Common myeloid progenitor, CD34-positive (primary cell): ENCODE measurements at regions not wholly inside any gene's neighbourhood (a gene's known extent, or its start where the extent isn't known, plus 50 kb on each side); places are given as distances from the start of the nearest gene placed in this dataset.

Experiments
- CTCF ChIA-PET: fragments of 350-600 bp; sonication (Branson Sonifier 250); formaldehyde crosslinking; loops from one replicate; lab custom pipeline; 2021; ENCODE audit warnings: antibody characterized with exemption; lab: Charles Lee
- POLR2A ChIA-PET: fragments of 350-600 bp; sonication (Branson Sonifier 250); formaldehyde crosslinking; loops from one replicate; lab custom pipeline; 2021; ENCODE audit warnings: antibody characterized with exemption; lab: Charles Lee
- DNase-seq, 3 donors: peaks; one replicate each; pipeline versions ENCODE4 v3.0.0 to v3.0.0-alpha.2; 2013
- H3K27ac ChIP-seq, 2 experiments: 1 replicate in 1 of 2; 2 replicates in 1 of 2; pipeline ENCODE4 v1.7.0; 2013; ENCODE audit warnings: inconsistent platforms in 2 of 2, low read length in 2 of 2, mild to moderate bottlenecking in 2 of 2, low read depth in 1 of 2, moderate library complexity in 1 of 2; ENCODE audit not compliant: severe bottlenecking in 2 of 2, insufficient read depth in 1 of 2, poor library complexity in 1 of 2
- H3K27me3 ChIP-seq, 5 experiments: replicated peaks in 2 of 5; 1 replicate in 3 of 5; 2 replicates in 2 of 5; pipeline versions ENCODE4 v1.6.1 to v1.7.0; 2013; ENCODE audit warnings: low read length in 4 of 5, mild to moderate bottlenecking in 2 of 5, moderate library complexity in 2 of 5, inconsistent platforms in 1 of 5; ENCODE audit not compliant: insufficient read depth in 5 of 5, control insufficient read depth in 4 of 5
- H3K36me3 ChIP-seq, 4 experiments: 1 replicate in 2 of 4; 2 replicates in 2 of 4; pipeline versions ENCODE4 v1.6.1 to v1.7.0; 2013; ENCODE audit warnings: low read length in 3 of 4, control low read depth in 1 of 4, mild to moderate bottlenecking in 1 of 4; ENCODE audit not compliant: control insufficient read depth in 4 of 4, insufficient read depth in 4 of 4
- H3K4me1 ChIP-seq, 4 experiments: 1 replicate in 3 of 4; 2 replicates in 1 of 4; pipeline versions ENCODE4 v1.6.1 to v1.7.1; 2013; ENCODE audit warnings: low read length in 3 of 4, mild to moderate bottlenecking in 3 of 4, control low read depth in 1 of 4, inconsistent platforms in 1 of 4, moderate library complexity in 1 of 4; ENCODE audit not compliant: control insufficient read depth in 4 of 4, insufficient read depth in 4 of 4; ENCODE audit errors: control extremely low read depth in 1 of 4
- H3K4me3 ChIP-seq, 7 experiments: 1 replicate in 4 of 7; 2 replicates in 3 of 7; pipeline versions ENCODE4 v1.5.1 to v1.7.0; 2013; ENCODE audit warnings: mild to moderate bottlenecking in 7 of 7, low read length in 6 of 7, moderate library complexity in 6 of 7, inconsistent platforms in 2 of 7, low read depth in 2 of 7, control low read depth in 1 of 7; ENCODE audit not compliant: insufficient read depth in 4 of 7, control insufficient read depth in 1 of 7; ENCODE audit errors: extremely low read depth in 1 of 7
- H3K9me3 ChIP-seq, 5 experiments: 1 replicate in 4 of 5; 2 replicates in 1 of 5; pipeline versions ENCODE4 v1.6.1 to v1.7.1; 2013; ENCODE audit warnings: low read length in 4 of 5, mild to moderate bottlenecking in 2 of 5, inconsistent platforms in 1 of 5, low read depth in 1 of 5, moderate library complexity in 1 of 5; ENCODE audit not compliant: control insufficient read depth in 4 of 5, insufficient read depth in 2 of 5; ENCODE audit errors: control extremely low read depth in 1 of 5
- WGBS: methylation state at CpG from one replicate; pipeline ENCODE4 v1.1.5; 2013; ENCODE audit not compliant: insufficient coverage; 5-methylcytosine and 5-hydroxymethylcytosine counted together

- Histone ChIP-seq H3K36me3 (no peaks in the 10 kb centered on the region), H3K27ac (no peak overlapping the region), H3K4me1 (no peaks in the 10 kb centered on the region), H3K27me3 (peaks cover 0 to 10% (median 1%) of the 10 kb centered on the region in 5 experiments), H3K9me3 (peaks cover 0 to 25% (median 16%) of the 10 kb centered on the region in 5 experiments), H3K4me3 (no peak overlapping the region)
- WGBS, result 93% methylated on average over 4 of the region's 4 CpGs
- DNase-seq, result no peak
- ChIA-PET POLR2A (no interaction called here), CTCF (interaction anchor here (0.5 to 0.6 kb wide), 2 partner anchors 24 to 336 kb away, joined by 3 read pairs; no protein-coding TSS in a partner anchor)
Measured at GRCh38 chr16:87086156-87086555, 231.0 kb downstream of the C16orf95 start.

- ChIA-PET CTCF (interaction anchor here (0.5 kb wide), 1 partner anchor 24 kb away, joined by 3 read pairs; no protein-coding TSS in a partner anchor), POLR2A (no interaction called here)
- peaks cover 0 to 21% (median 13%) of the 10 kb centered on the region in 5 experiments for H3K9me3 ChIP-seq
- H3K27me3 ChIP-seq, result peaks cover 0 to 10% (median 4%) of the 10 kb centered on the region in 5 experiments
- no peaks in the 10 kb centered on the region for H3K36me3 ChIP-seq
- no peaks in the 10 kb centered on the region for H3K4me1 ChIP-seq
- no peak overlapping the region for H3K4me3 ChIP-seq
- DNase-seq, result no peak
- H3K27ac ChIP-seq, result no peak overlapping the region
Measured at GRCh38 chr16:87086575-87086974, 230.6 kb downstream of the C16orf95 start.

DNA sequence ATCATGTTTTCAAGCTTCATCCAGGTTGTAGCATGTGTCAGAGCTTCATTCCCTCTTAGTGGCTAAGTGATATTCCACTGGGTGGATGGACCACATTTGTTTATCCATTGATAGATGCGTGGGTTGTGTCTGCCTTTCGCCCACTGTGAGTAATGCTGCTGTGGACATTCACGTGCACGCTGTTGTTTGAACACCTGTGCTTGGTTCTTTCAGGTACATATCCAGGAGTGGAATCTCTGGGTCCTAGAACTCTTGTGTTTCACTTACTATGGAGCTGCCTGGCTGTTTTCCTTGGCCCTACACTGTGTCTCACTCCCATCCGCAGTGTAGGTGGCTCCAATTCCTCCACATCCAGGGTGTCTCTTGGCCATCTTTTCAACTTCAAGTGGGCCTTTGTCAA, 224.2 kb downstream of the C16orf95 start:
- Histone ChIP-seq H3K27me3 (peaks cover 0 to 4% (median 0%) of the 10 kb centered on the region in 5 experiments), H3K4me3 (no peak overlapping the region), H3K36me3 (no peaks in the 10 kb centered on the region), H3K9me3 (no peaks in the 10 kb centered on the region), H3K27ac (no peak overlapping the region), H3K4me1 (no peaks in the 10 kb centered on the region)
- no peak for DNase-seq
- ChIA-PET CTCF (no interaction called here), POLR2A (interaction anchor here (0.6 to 0.9 kb wide), 2 partner anchors 13 to 25 kb away, joined by 3 read pairs; no protein-coding TSS in a partner anchor)
- WGBS, result 100% methylated on average over 5 of the region's 5 CpGs

DNA sequence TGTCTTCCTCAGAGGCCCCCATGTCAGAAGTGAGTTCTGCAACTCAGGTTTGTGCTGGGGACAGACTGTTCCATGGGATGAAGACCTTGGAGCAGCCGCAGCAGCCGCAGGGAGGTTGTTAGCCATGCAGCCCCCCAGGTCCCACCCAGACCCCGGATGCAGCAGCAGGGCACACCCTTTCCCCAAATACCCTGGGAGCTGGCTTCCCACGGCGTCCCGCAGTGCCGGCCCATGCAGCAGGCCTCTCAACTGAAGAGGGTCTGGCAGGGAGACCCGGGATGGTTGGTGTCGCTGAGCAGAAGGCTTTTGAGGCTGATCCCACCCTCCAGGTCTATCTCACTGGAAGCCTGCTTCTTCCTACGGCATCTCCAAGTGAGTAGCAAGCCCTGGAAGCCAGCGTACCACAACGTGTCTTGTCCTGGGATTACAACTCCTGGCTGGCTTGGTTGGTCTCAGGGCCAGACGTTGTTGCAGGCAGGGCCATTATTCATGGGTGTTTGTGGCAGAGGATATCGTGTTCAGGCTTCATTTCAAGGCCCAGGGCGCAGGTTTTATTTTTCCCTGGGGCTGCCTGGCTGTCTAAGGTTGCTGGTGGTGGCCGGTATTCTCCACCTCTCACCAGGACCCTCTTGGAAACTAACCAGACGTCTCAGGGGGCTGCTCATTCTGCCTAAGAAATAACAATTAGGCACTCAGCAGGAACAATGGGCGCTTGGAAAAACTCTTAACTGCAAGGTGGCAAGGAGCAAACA, 223.2 kb downstream of the C16orf95 start:
- peaks cover 0 to 5% (median 0%) of the 10 kb centered on the region in 5 experiments for H3K27me3 ChIP-seq
- DNase-seq, result no peak
- H3K4me3 ChIP-seq, result no peak overlapping the region
- no peaks in the 10 kb centered on the region for H3K9me3 ChIP-seq
- 98% methylated on average over 17 of the region's 18 CpGs for WGBS
- ChIA-PET POLR2A (no interaction called here), CTCF (no interaction called here)
- no peaks in the 10 kb centered on the region for H3K4me1 ChIP-seq
- H3K27ac ChIP-seq, result no peak overlapping the region
- H3K36me3 ChIP-seq, result no peaks in the 10 kb centered on the region

DNA sequence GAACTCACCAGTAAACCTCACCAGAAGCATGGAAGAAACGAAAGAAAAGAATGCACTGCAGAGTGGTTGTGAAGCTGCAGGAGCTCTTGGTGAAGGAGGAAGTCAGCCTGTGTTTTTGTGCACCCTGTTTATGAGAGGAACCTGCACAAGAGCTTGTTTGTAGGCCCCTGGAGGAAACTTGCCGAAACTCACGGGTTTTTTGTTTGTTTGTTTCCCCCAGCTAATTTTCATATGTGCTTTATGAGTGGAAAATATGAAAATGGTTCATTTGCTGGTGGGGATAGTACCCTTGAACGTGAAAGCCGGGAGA, 222.7 kb downstream of the C16orf95 start:
- H3K36me3 ChIP-seq, result no peaks in the 10 kb centered on the region
- H3K4me1 ChIP-seq, result no peaks in the 10 kb centered on the region
- H3K4me3 ChIP-seq, result no peak overlapping the region
- H3K9me3 ChIP-seq, result no peaks in the 10 kb centered on the region
- H3K27me3 ChIP-seq, result peaks cover 0 to 6% (median 0%) of the 10 kb centered on the region in 5 experiments
- ChIA-PET POLR2A (no interaction called here), CTCF (no interaction called here)
- WGBS, result no CpG with 5 or more reads among the region's 5 CpGs
- no peak overlapping the region for H3K27ac ChIP-seq
- peak in 2 of 3 donors; percentile 5 to 7 for DNase-seq

- Histone ChIP-seq H3K4me1 (no peaks in the 10 kb centered on the region), H3K4me3 (no peak overlapping the region), H3K9me3 (no peaks in the 10 kb centered on the region), H3K27ac (no peak overlapping the region), H3K36me3 (no peaks in the 10 kb centered on the region), H3K27me3 (peaks cover 0 to 6% (median 0%) of the 10 kb centered on the region in 5 experiments)
- POLR2A ChIA-PET, result no interaction called here
- WGBS, result 100% methylated on average over 2 of the region's 5 CpGs
- DNase-seq, result no peak
- CTCF ChIA-PET, result no interaction called here
Measured at GRCh38 chr16:87095271-87095670, 221.9 kb downstream of the C16orf95 start.

GRCh38 chr16:87096746-87097333, 220.4 kb downstream of the C16orf95 start:
- Histone ChIP-seq H3K9me3 (no peaks in the 10 kb centered on the region), H3K4me1 (no peaks in the 10 kb centered on the region), H3K36me3 (no peaks in the 10 kb centered on the region), H3K27me3 (peaks cover 0 to 5% (median 0%) of the 10 kb centered on the region in 5 experiments), H3K4me3 (no peak overlapping the region), H3K27ac (no peak overlapping the region)
- CTCF ChIA-PET, result interaction anchor here (0.9 to 1.4 kb wide), 2 partner anchors 35 to 534 kb away, joined by 3 to 4 read pairs; no protein-coding TSS in a partner anchor
- POLR2A ChIA-PET, result no interaction called here
- DNase-seq, result no peak
- 98% methylated on average over 6 of the region's 11 CpGs for WGBS
